OCI-LY3 (cell line): ENCODE measurements at regions not wholly inside any gene's neighbourhood (a gene's known extent, or its start where the extent isn't known, plus 50 kb on each side); places are given as distances from the start of the nearest gene placed in this dataset.

Experiments used
- CTCF ChIP-seq: fragments of 200-600, 300-600 bp; sonication (generic); IDR thresholded peaks from 2 replicates; pipeline ENCODE4 v1.5.1; 2014; ENCODE audit warnings: antibody characterized with exemption, low read length, low read depth
- EZH2phosphoT487 ChIP-seq: fragments of 200-600 bp; shearing (Covaris generic); IDR thresholded peaks from 2 replicates; pipeline ENCODE4 v1.6.1; 2018; ENCODE audit warnings: antibody characterized with exemption, mixed run types, low read depth

- TF ChIP-seq CTCF (no peak), EZH2phosphoT487 (no peak)
These were observed 1531.6 kb downstream of the KCNT2 start for GRCh38 chr1:195076682-195077081.
